CD4-positive, alpha-beta T cell treated with Interleukin-12 subunit alpha and Interleukin-12 subunit beta, for 1 hour (primary cell): ENCODE measurements at regions not wholly inside any gene's neighbourhood (a gene's known extent, or its start where the extent isn't known, plus 50 kb on each side); places are given as distances from the start of the nearest gene placed in this dataset.

Experiments
- DNase-seq: peaks from one replicate; pipeline ENCODE4 v3.0.0-alpha.2; 2020

DNA sequence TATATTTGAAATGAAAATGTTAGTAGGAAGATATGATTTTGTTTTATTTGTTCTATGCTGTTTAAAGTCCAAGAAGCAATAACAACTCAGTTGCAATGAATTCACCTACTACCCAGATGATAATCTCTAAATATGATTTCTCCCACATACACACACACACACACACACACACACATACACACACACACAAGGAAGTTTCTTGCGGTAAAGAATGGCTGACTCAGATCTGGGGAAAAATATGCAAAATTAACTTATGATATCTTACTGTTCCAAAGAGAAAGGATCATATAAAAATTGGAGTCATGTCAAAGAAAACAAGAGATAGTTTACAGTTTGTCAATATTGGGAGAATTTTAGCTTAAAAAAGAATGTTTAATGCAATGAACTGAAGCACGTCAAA is 456.7 kb downstream of the SLC16A7 start:
- no peak for DNase-seq

DNA sequence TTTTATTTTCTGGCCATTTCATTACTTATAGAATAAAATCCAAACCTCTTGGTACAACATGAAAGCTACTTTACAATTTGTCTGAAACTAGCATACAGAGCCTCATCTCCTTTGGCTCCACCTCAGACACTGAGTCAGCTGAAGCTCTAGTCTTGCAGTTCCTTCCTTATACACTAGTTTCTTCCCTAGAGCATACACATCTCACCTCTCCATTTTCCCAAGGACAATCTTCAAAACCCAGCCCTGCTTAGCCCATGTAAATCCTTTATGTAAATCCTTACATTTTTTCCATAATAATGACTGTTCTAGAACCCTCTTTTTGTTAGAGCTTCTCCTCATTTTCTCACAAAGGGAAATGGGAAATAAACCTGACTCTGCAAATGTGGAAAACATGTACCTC is 463.4 kb downstream of the SLC16A7 start:
- no peak for DNase-seq

GRCh38 chr12:60066655-60067054 is 470.8 kb downstream of the SLC16A7 start:
- DNase-seq = no peak

DNA sequence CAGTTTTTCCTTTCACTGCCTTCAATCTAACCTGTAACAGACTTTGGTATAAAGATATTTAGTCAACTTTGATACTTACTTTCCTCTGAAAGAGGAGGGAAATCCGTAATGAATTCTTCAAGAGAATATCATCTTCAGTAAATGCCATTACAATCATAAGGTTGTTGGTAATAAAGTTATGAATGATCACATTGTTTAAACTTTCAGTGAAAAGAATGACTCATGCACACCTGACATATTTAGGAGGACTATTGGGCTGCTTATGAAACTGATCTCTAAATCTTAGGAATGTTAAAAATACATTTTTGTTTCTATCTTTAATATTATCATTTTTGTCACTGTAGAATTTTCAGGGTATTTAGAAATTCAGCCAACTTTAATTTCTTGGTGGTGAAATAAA is 474.7 kb downstream of the SLC16A7 start:
- DNase-seq = no peak

GRCh38 chr12:60071759-60072191 is 475.9 kb downstream of the SLC16A7 start:
- DNase-seq = no peak

DNA sequence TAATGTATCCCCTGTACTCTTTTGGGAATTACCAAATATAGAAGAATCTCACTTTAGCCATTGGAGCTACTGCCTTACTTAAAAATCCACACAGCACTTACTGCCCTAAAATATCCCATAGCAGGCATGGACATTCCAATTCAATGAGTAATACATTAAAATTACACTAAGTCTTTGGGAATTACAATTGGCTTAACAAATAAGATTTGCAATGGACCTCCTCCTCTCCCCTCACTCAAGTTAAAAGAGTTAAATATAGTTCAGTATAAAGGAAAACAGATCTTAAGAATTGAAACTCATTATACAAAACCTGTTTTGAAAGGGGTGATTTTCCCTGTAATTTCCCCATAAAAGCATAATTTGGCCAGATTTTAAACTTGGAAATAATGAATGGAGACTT is 477.1 kb downstream of the SLC16A7 start:
- no peak for DNase-seq

DNA sequence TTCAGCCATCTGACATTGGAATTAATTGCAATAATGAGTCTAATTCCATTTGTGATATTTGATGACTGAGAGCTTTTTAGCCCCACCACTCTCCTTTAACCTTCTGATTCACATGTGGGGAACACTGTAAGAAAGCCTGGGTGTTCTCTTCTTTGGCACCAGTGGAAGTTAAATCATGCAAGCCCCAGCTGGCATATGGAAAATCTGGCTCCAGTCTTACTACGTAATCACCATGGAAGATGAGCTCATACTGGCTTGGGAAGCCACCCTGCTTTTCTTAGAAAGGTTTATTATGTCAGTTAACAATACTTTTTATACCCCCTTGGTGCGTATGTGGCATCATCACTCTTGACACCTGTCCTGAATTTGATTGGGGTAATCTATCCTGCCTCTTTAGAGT is 479.3 kb downstream of the SLC16A7 start:
- DNase-seq = no peak

GRCh38 chr12:60078026-60078425 is 482.2 kb downstream of the SLC16A7 start:
- DNase-seq = no peak

DNA sequence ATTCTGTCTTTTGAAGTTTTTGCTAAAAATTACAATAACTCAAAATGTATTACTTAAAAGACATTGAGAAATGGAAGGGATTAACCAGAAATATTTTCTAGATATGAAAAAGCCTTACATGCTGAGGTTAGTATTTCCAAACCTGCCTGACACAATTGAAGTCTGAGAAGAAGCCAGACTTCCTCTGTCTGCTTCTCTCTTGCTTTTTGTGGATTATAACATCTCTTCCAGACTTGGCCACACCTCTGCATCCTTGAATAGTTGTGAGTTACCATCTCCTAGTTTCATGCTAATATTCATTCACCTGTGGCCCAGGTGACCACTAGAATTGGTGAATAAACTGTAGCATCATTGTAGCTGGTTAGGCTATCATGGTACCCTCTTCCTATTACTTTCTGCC is 497.6 kb downstream of the SLC16A7 start:
- DNase-seq = no peak

DNA sequence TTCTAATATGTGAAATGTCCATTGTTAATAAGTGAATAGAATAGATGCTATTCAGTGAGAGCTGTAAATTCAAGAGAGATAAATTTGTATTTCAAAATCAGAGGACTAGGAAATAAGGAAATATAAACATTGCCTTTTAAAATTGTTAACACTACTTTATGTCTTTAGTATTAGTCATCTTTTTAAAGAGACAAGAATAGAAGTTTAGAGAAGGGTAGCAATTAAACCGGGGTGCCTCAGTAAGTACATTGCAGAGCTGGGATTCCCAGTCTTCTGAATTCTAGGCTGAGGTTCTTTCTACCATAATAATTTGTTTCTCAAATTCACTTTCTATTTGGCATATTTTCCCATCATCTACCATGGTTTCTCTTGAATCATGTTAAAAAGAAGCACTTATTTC is 498.6 kb downstream of the SLC16A7 start:
- DNase-seq = no peak

GRCh38 chr12:60096727-60097126 is 500.9 kb downstream of the SLC16A7 start:
- DNase-seq = no peak

- DNase-seq = no peak
These were observed 504.3 kb downstream of the SLC16A7 start for GRCh38 chr12:60100160-60100559.

GRCh38 chr12:60100852-60101251 is 505.0 kb downstream of the SLC16A7 start:
- DNase-seq = no peak

DNA sequence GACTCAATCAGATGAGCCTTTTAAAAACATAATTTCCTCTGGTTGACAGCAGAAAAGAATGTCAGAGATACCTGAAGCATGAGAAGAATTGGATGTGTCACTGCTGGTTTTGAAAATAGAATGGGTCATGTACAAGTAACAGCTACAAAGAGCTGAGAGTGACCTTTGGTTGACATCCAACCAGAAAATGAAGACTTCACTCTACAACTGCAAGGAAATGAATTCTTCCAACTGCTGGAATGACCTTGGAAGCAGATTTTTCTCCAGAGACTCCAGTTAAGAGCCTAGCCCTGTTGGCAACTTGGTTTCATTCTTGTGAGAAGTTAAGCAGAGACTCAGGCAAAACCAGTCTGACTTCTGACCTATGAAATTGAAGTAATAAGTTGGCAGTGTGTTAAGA is 505.9 kb downstream of the SLC16A7 start:
- no peak for DNase-seq

DNA sequence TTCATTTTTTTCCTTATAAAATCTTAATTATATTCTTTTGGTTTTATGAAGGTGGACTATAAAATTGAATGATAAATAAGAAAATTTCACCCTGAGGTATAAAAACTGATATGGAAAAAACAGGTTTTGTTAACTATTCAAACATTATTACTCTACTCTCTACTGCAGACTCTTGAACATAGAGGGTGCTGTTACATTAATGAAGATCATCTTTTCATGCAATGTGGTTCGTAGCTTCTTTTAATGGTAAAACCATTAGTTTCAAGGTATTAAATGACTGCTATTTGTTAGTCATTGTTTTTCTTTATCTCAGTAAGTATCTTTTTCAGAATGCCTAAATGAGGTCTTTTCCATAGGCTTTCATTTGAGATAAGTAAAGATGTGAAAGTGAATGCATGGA is 510.4 kb downstream of the SLC16A7 start:
- no peak for DNase-seq

GRCh38 chr12:60107992-60108391 is 512.2 kb downstream of the SLC16A7 start:
- DNase-seq = no peak

- DNase-seq = no peak
These were observed 516.2 kb downstream of the SLC16A7 start for GRCh38 chr12:60112063-60112462.

GRCh38 chr12:60112763-60113162 is 516.9 kb downstream of the SLC16A7 start:
- DNase-seq = no peak

DNA sequence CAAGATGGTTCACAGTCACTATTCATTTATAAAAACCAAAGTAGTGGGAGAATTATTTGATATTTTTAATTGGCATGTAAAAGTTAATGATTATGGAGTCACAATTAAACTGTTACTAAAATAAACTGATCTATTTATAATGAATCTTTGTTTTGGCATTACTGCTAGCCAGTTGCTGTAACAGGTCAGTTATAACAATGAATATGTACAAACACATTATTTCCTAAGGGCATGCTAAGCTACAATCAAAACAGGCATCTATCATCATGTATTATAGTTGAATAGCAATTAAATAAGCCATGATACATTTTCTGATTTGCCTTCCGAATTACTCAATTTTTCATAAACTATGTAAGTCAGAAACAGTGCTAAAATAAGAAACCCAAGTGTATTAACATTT is 518.3 kb downstream of the SLC16A7 start:
- DNase-seq = no peak

GRCh38 chr12:60119327-60119726 is 523.5 kb downstream of the SLC16A7 start:
- no peak for DNase-seq

GRCh38 chr12:60120199-60120598 is 524.4 kb downstream of the SLC16A7 start:
- no peak for DNase-seq

DNA sequence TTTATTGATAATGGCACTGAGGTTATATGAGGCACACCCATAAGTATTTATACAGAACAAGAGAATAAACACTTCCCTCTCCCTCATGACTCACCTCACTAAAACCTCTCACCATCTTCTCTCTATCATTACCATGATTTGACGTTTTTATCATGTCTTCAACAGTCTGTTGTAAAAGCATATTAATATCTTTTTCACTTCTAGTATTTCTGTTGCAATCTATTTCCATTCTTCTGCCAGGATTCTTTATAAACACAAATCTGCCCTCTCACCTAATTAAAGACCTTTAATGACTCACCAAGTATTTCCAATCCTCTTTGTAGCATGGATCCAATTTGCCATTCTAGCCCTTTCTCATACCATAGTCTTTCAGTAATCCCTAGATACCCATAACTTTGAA is 527.7 kb downstream of the SLC16A7 start:
- no peak for DNase-seq

DNA sequence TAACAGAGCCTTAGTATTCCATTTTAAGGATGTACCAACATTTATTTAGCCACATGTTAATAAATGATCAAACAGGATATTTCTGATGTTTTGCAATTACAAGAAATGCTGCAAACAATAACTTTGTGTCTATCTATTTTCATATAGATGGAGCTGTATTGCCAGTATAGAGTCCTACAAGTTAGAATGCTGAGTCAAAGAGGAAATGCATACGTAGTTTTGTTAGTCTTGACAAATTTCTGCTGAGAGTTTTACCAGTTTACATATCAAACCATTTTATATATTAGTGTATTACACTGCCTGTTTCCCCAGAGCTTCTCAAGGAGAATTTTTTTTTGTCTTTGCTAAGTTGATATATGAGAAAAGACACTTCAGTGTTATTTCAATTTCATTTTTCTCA is 541.7 kb downstream of the SLC16A7 start:
- DNase-seq = no peak

DNA sequence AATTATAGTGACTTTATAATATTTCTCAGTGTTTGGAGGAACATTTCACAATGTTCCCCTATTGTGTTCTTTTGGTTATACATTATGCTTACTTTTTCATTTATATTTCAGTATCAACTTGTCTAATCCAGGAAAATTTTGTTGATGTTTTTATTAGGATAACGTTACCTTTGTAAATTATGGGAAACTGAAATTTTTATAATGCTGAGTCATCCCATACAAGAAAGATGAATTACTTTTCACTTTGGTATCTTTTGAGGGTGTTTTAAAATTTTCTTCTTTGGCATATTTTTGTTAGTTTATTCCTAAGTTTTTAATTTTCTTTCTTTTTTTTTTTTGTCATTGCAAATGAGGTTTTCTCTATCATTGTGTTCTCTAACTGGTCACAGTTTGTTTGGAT is 542.7 kb downstream of the SLC16A7 start:
- DNase-seq = no peak

- DNase-seq = no peak
These were observed 548.6 kb downstream of the SLC16A7 start for GRCh38 chr12:60144395-60144794.

- no peak for DNase-seq
These were observed 552.3 kb downstream of the SLC16A7 start for GRCh38 chr12:60148109-60148508.
